T47D (cell line): ENCODE measurements at regions not wholly inside any gene's neighbourhood (a gene's known extent, or its start where the extent isn't known, plus 50 kb on each side); places are given as distances from the start of the nearest gene placed in this dataset.

Source experiments
- DNase-seq, 2 experiments: peaks; one replicate each; pipeline versions ENCODE4 v3.0.0 to v3.0.0-alpha.2; 2011 to 2012; ENCODE audit warnings: low read depth in 1 of 2, low spot score in 1 of 2
- JUND ChIP-seq: IDR thresholded peaks from 2 replicates; pipeline ENCODE4 v1.6.1; 2012; ENCODE audit warnings: low read depth
- in situ Hi-C: cut with HindIII; loops from 2 replicates; pipeline ENCODE4 v1.10.0; 2016; ENCODE audit warnings: low sequenced_read_pairs, low pct_unique_long_range_greater_than_20kb

DNA sequence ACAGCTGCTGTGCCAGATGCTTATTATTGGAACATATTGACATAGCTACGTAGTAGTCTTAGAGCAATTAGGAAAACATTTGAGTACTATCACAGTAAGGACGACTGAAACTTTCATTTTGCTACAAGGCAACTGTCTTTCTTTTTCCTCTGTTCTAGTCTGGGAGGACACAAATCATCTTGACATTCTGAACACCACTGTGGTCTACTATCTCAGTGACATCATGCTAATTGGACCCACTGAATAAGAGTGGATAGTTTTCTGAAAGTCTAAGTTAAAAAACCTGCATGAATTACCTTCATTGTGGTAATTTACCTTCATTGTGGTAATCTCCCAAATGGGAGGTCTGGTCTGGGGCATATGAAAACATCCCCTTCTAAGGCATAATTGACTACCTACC lies 163.3 kb upstream of the MOCS1 start:
- in situ Hi-C loops: no loop called here

DNA sequence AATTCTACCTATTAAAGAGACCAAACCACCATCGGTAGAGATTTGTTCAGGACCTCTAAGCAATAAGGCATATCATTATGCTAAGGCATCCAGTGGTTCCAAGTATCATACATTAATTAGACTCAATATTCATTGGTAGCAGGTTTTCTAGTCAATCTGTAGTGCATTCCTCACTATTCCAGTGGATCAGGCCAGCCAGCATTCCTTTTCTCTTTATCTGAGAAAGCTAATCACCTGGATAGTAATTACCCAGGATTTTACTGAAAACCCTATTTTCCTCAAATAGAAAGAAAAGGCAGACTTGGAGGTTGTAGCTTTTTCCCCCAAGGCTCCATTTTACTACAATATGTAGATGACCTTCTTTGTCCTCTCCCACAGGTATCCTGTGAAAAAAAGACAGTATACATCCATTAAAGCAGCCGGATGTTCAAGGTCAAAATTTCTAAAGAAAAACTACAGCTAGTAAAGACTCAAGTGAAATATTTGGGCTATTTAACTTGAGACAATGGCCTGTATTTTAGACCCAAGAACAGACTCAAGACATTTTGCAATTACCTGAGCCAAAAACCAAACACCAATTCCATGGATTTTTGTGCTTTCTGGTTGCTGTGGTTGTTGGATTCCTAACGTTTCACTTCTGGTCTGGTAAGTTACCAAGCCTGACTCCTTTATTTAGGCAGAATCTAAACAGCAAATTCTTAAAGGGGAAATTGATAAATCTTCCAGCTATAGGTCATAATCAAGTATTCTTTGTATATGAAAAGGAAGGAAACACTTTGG lies 149.1 kb upstream of the MOCS1 start:
- in situ Hi-C loops: no loop called here
- no peak for DNase-seq
- TF ChIP-seq JUND: no peak

More for the DNA sequence above, 163.3 kb upstream of the MOCS1 start:
- no peak for TF ChIP-seq JUND
- DNase-seq: no peak

GRCh38 chr6:40082278-40083043 lies 148.2 kb upstream of the MOCS1 start:
- TF ChIP-seq JUND: no peak
- no peak for DNase-seq
- in situ Hi-C loops: no loop called here

- DNase-seq: no peak
- TF ChIP-seq JUND: no peak
- in situ Hi-C loops: no loop called here
Observed at GRCh38 chr6:40077736-40078135, 143.5 kb upstream of the MOCS1 start.

DNA sequence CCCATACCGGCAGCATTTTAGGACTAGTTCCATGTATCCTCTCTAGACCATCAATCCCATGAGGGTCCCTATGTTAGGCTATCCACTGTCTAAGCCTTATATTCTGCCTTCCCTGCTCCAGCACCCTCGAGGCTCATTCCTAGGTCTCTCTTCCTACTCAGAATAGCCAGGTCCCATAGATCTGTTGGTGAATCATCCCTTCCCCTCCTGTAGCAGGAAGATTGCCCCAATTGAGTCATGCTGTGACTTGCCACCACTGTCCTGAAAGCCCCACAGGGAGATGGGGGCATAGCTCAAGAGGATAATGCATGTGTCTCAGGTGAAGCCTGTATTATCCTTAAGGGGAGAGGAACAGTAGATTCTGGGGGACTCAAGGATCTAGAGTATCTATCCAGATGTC lies 143.1 kb upstream of the MOCS1 start:
- DNase-seq: no peak
- TF ChIP-seq JUND: no peak
- in situ Hi-C loops: no loop called here

- in situ Hi-C loops: no loop called here
- no peak for TF ChIP-seq JUND
- DNase-seq: no peak
Observed at GRCh38 chr6:40075056-40075590, 140.9 kb upstream of the MOCS1 start.

- in situ Hi-C loops: no loop called here
- no peak for DNase-seq
- no peak for TF ChIP-seq JUND
Observed at GRCh38 chr6:40074306-40075055, 140.2 kb upstream of the MOCS1 start.

GRCh38 chr6:40066372-40066771 lies 132.1 kb upstream of the MOCS1 start:
- no peak for TF ChIP-seq JUND
- in situ Hi-C loops: no loop called here
- DNase-seq: no peak

- TF ChIP-seq JUND: no peak
- in situ Hi-C loops: no loop called here
- DNase-seq: no peak
Observed at GRCh38 chr6:40056865-40057264, 122.6 kb upstream of the MOCS1 start.

GRCh38 chr6:40054602-40055001 lies 120.3 kb upstream of the MOCS1 start:
- TF ChIP-seq JUND: no peak
- DNase-seq: no peak
- in situ Hi-C loops: no loop called here

- in situ Hi-C loops: no loop called here
- DNase-seq: no peak
- no peak for TF ChIP-seq JUND
Observed at GRCh38 chr6:40054186-40054585, 119.9 kb upstream of the MOCS1 start.

GRCh38 chr6:40049128-40049527 lies 114.9 kb upstream of the MOCS1 start:
- in situ Hi-C loops: no loop called here
- DNase-seq: no peak
- TF ChIP-seq JUND: no peak
